ENCODE measurements at regions not wholly inside any gene's neighbourhood (a gene's known extent, or its start where the extent isn't known, plus 50 kb on each side); places are given as distances from the start of the nearest gene placed in this dataset.

- peak overlapping the region; percentile 53 to 83 (median 66) for H3K27ac Mint-ChIP-seq
- no peak overlapping the region for H3K4me3 Mint-ChIP-seq
- no peaks in the 10 kb centered on the region for H3K27me3 Mint-ChIP-seq (ENCODE audit: low read depth)
- TF ChIP-seq CTCF (IDR thresholded peaks at IDR 0.05; ENCODE audit: unreplicated experiment in 3 of 3), result no peak
- H3K36me3 Mint-ChIP-seq (ENCODE audit: low read depth), result no peaks in the 10 kb centered on the region
- peaks cover 16% of the 10 kb centered on the region for H3K4me1 Mint-ChIP-seq
- H3K9me3 Mint-ChIP-seq, result peaks cover 1% of the 10 kb centered on the region
These were observed 138.2 kb upstream of the KCTD1 start for GRCh38 chr18:26686532-26686931.

GRCh38 chr18:26685438-26686157 lies 137.2 kb upstream of the KCTD1 start:
- no peak for TF ChIP-seq CTCF (IDR thresholded peaks at IDR 0.05; ENCODE audit: unreplicated experiment in 3 of 3)
- Mint-ChIP-seq H3K4me3 (peak overlapping the region in 1 of 3 experiments; percentile 5), H3K27ac (peak overlapping the region; percentile 66 to 83 (median 74)), H3K36me3 (ENCODE audit: low read depth) (no peaks in the 10 kb centered on the region), H3K27me3 (ENCODE audit: low read depth) (no peaks in the 10 kb centered on the region), H3K9me3 (no peaks in the 10 kb centered on the region), H3K4me1 (peaks cover 16% of the 10 kb centered on the region)

GRCh38 chr18:26677957-26678356 lies 129.6 kb upstream of the KCTD1 start:
- no peak for TF ChIP-seq CTCF (IDR thresholded peaks at IDR 0.05; ENCODE audit: unreplicated experiment in 3 of 3)

GRCh38 chr18:26667046-26667445 lies 118.7 kb upstream of the KCTD1 start:
- no peak overlapping the region for H3K4me3 Mint-ChIP-seq
- no peak overlapping the region for H3K27ac Mint-ChIP-seq
- no peaks in the 10 kb centered on the region for H3K9me3 Mint-ChIP-seq
- no peaks in the 10 kb centered on the region for H3K36me3 Mint-ChIP-seq (ENCODE audit: low read depth)
- H3K4me1 Mint-ChIP-seq, result no peaks in the 10 kb centered on the region
- H3K27me3 Mint-ChIP-seq (ENCODE audit: low read depth), result peaks cover 6% of the 10 kb centered on the region
- TF ChIP-seq CTCF (IDR thresholded peaks at IDR 0.05; ENCODE audit: unreplicated experiment in 3 of 3), result no peak

More at GRCh38 chr18:26677957-26678356, 129.6 kb upstream of the KCTD1 start:
- Mint-ChIP-seq H3K36me3 (ENCODE audit: low read depth) (peaks cover 4% of the 10 kb centered on the region), H3K27ac (no peak overlapping the region), H3K4me3 (no peak overlapping the region), H3K27me3 (ENCODE audit: low read depth) (no peaks in the 10 kb centered on the region), H3K9me3 (peaks cover 11% of the 10 kb centered on the region), H3K4me1 (peaks cover 5% of the 10 kb centered on the region)

GRCh38 chr18:26662996-26663395 lies 114.6 kb upstream of the KCTD1 start:
- Mint-ChIP-seq H3K36me3 (ENCODE audit: low read depth) (no peaks in the 10 kb centered on the region), H3K4me1 (peaks cover 6% of the 10 kb centered on the region), H3K4me3 (no peak overlapping the region), H3K27ac (no peak overlapping the region), H3K9me3 (no peaks in the 10 kb centered on the region), H3K27me3 (ENCODE audit: low read depth) (peaks cover 17% of the 10 kb centered on the region)
- TF ChIP-seq CTCF (IDR thresholded peaks at IDR 0.05; ENCODE audit: unreplicated experiment in 3 of 3), result no peak

All from nephron (organoid).